ENCODE measurements at regions not wholly inside any gene's neighbourhood (a gene's known extent, or its start where the extent isn't known, plus 50 kb on each side); places are given as distances from the start of the nearest gene placed in this dataset.
A peak's percentile ranks its signal among the peaks of the same experiment; 100 is the strongest.

DNA sequence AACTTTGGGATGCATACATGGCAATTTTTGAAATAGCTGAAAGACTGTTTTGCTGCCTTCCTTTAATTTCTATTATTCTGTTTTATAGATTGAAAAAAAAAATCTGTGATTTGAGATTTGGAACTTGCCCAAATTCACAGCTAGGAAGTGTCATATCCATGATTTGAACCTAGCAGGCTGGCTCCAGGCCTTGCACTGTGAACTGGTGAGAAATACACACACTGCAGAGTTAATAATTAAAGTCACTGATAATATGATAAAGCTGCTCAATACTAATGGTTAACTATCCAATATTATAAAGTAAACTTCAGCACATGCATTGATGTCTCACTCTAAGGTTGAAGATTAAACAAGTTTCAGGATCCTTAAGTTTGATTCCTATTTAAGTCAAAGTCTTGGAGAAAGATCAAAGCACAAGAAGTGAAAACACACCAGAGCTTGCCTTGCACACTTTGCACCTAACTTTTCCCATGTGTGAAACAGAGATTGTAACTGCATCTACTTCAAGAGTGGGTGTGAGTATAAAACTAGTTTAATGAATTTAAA, 150.6 kb upstream of the CCDC179 start:
- H3K4me3 ChIP-seq: no peak overlapping the region
- no peaks in the 10 kb centered on the region for H3K36me3 ChIP-seq
- peak; percentile 31 to 43 for DNase-seq
- TF ChIP-seq EP300 (IDR thresholded peaks at IDR 0.05) (no peak), POLR2A (IDR thresholded peaks at IDR 0.05) (no peak), CTCF (IDR thresholded peaks at IDR 0.05) (no peak), POLR2AphosphoS5 (IDR thresholded peaks at IDR 0.05) (no peak)
- intact Hi-C loops (cut with DNase I; ENCODE audit: low total_unique reads): no loop called here
- no peaks in the 10 kb centered on the region for H3K27me3 ChIP-seq
- peaks cover 0 to 20% (median 5%) of the 10 kb centered on the region in 4 donors for H3K4me1 ChIP-seq
- H3K27ac ChIP-seq: peak overlapping the region in 1 of 5 donors; percentile 23
- H3K9me3 ChIP-seq: no peaks in the 10 kb centered on the region

DNA sequence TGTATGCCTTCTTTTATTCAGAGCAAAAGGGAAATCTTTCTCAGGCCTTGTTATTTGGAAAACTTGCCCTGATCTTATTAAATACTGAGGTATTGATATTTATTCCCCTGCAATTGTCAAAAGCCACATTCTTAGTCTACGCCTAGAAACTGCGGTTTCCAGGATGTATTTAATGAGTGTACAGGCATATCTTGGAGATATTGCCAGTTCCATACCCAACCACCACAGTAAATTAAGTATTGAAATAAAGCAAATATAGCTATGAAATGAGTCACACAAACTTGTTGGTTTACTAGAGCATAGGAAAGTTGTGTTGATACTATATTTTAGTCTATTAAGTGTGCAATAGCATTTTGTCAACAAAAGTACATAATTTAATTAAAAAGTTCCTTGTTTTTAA, 152.7 kb upstream of the CCDC179 start:
- Histone ChIP-seq H3K27ac (peak overlapping the region in 1 of 5 donors; percentile 20), H3K36me3 (no peaks in the 10 kb centered on the region), H3K4me3 (no peak overlapping the region), H3K9me3 (no peaks in the 10 kb centered on the region), H3K27me3 (no peaks in the 10 kb centered on the region), H3K4me1 (peaks cover 0 to 20% (median 5%) of the 10 kb centered on the region in 4 donors)
- DNase-seq: peak in 1 of 2 donors; percentile 30
- intact Hi-C loops (cut with DNase I; ENCODE audit: low total_unique reads): no loop called here
- TF ChIP-seq POLR2A (IDR thresholded peaks at IDR 0.05): no peak
- peak in 1 of 3 donors; percentile 10 for TF ChIP-seq POLR2AphosphoS5 (IDR thresholded peaks at IDR 0.05)
- TF ChIP-seq EP300 (IDR thresholded peaks at IDR 0.05): no peak
- TF ChIP-seq CTCF (IDR thresholded peaks at IDR 0.05): no peak
- WGBS, 5 donors: 33 to 70% (median 64%) methylated on average over 2 of the region's 2 CpGs

DNA sequence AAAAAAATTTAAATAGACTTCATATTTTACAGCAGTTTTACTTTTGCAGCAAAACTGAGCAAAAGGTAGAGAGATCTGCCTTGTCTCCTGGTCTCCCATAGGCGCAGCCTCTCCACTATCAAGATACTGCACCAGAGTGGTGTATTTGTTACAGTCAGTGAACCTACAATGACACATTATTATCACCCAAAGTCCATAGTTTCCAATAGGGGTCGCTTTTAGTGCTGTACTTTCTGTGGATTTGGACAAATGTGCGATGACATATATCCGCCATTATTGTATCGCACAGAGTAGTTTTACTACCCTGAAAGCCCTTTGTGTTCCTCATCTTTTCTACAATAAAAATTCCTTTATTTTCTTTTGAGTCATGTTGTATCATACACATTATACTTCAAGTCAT, 153.2 kb upstream of the CCDC179 start:
- Histone ChIP-seq H3K4me1 (peaks cover 0 to 20% (median 5%) of the 10 kb centered on the region in 4 donors), H3K27me3 (no peaks in the 10 kb centered on the region), H3K36me3 (no peaks in the 10 kb centered on the region), H3K27ac (no peak overlapping the region), H3K9me3 (no peaks in the 10 kb centered on the region), H3K4me3 (no peak overlapping the region)
- DNase-seq: no peak
- intact Hi-C loops (cut with DNase I; ENCODE audit: low total_unique reads): no loop called here
- TF ChIP-seq CTCF (IDR thresholded peaks at IDR 0.05) (no peak), POLR2A (IDR thresholded peaks at IDR 0.05) (no peak), POLR2AphosphoS5 (IDR thresholded peaks at IDR 0.05) (no peak), EP300 (IDR thresholded peaks at IDR 0.05) (no peak)
- 89 to 93% (median 91%) methylated on average over 5 of the region's 5 CpGs for WGBS, 5 donors

DNA sequence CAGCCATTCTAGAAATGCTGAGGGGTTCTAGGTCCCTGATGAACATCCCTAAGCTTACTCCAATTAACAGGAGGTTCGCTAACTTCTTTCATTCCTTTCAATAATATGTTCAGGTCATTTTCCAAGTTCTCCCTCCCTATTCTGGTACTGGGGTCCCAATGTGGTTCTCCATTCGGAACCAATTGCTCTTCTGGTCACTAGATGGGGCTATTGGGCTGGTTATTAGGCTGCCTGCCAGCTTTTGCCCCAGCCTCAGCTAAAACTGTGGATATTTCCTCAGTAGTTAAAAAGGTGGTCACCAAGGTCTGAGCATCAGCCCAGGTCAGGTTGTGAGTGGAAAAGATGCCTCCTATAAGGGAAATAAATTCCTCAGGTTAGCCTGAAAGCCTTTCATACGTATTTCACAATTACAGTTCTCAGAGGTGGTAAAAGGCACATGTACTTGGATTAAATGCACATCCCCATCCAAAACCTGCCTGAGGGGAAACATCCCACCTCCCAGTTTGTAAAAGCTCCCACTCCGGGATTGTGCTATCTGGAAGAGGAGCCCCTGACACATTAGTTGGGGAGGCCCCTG, 161.1 kb upstream of the CCDC179 start:
- Histone ChIP-seq H3K4me1 (no peaks in the 10 kb centered on the region), H3K27me3 (no peaks in the 10 kb centered on the region), H3K36me3 (no peaks in the 10 kb centered on the region), H3K4me3 (no peak overlapping the region), H3K9me3 (no peaks in the 10 kb centered on the region), H3K27ac (no peak overlapping the region)
- intact Hi-C loops (cut with DNase I; ENCODE audit: low total_unique reads): no loop called here
- peak; percentile 34 to 69 for DNase-seq
- no peak for TF ChIP-seq POLR2AphosphoS5 (IDR thresholded peaks at IDR 0.05)
- peak in 4 of 7 experiments; percentile 23 to 47 (median 36) for TF ChIP-seq CTCF (IDR thresholded peaks at IDR 0.05)
- WGBS, 5 donors: 29 to 39% (median 35%) methylated on average over 4 of the region's 4 CpGs

All from stomach (tissue), 8 donors.